HCT116 (cell line): ENCODE measurements at regions not wholly inside any gene's neighbourhood (a gene's known extent, or its start where the extent isn't known, plus 50 kb on each side); places are given as distances from the start of the nearest gene placed in this dataset.

Experiments used
- ATAC-seq: fragments of 200-7000 bp; cut with Tn5 transposase; 2 replicates; pipeline ENCODE4 v1.9.1; 2020; ENCODE audit warnings: mild to moderate bottlenecking, moderate library complexity
- BruUV-seq: library from RNA; stranded (reverse); fragments of 400-500 nt; replicated peaks from 2 replicates; lab custom pipeline; 2021; lab: Mats Ljungman, UMichigan
- CTCF ChIA-PET: fragments of 300-600 bp; sonication (Branson Sonifier 250); formaldehyde crosslinking; loops from one replicate; lab custom pipeline; 2021; ENCODE audit warnings: antibody characterized with exemption; lab: Charles Lee
- POLR2A ChIA-PET: fragments of 300-600, 350-600 bp; sonication (Branson Sonifier 250); formaldehyde crosslinking; loops from one replicate; lab custom pipeline; 2021; ENCODE audit warnings: antibody characterized with exemption; lab: Charles Lee
- RAD21 ChIA-PET, 2 experiments: fragments of 300-600 bp; sonication (Branson Sonifier 250); formaldehyde crosslinking; loops; one replicate each; lab custom pipeline; 2023; ENCODE audit warnings: low total read pairs in 2 of 2; ENCODE audit not compliant: uncharacterized antibody in 2 of 2, unreplicated experiment in 2 of 2, low non-redundant PET in 1 of 2; lab: Charles Lee
- DNase-seq: peaks from one replicate; pipeline ENCODE4 v3.0.0-alpha.2; 2010; ENCODE audit warnings: low read depth, low spot score
- H2AFZ ChIP-seq: fragments of 200-600 bp; shearing (Covaris generic), sonication (generic); 2 replicates; pipeline ENCODE4 v1.6.1; 2017; ENCODE audit warnings: low read depth, mixed run types, mixed read lengths, antibody characterized with exemption, low read length; ENCODE audit not compliant: poor library complexity, severe bottlenecking
- H3K27ac ChIP-seq: 2 replicates; pipeline ENCODE4 v1.5.1; 2012; ENCODE audit warnings: low read depth, low read length
- H3K27me3 ChIP-seq: fragments of 200-600 bp; sonication (generic); 2 replicates; pipeline ENCODE4 v1.6.1; 2016; ENCODE audit warnings: mixed run types, low read length, mixed read lengths; ENCODE audit not compliant: insufficient read depth
- H3K36me3 ChIP-seq, 2 experiments: fragments of 200-500 bp in 1 of 2; fragments of 200-600 bp in 1 of 2; sonication (Bioruptor generic) in 1 of 2; sonication (generic) in 1 of 2; 2 replicates each; pipeline versions ENCODE4 v1.5.1 to v1.6.1; 2014 to 2016; ENCODE audit warnings: low read length in 2 of 2, inconsistent platforms in 1 of 2, mixed read lengths in 1 of 2, mixed run types in 1 of 2; ENCODE audit not compliant: insufficient read depth in 2 of 2, control insufficient read depth in 1 of 2
- H3K4me1 ChIP-seq, 2 experiments: fragments of 200-600 bp in 1 of 2; sonication (generic) in 1 of 2; 2 replicates each; pipeline versions ENCODE4 v1.5.1 to v1.6.1; 2012 to 2017; ENCODE audit warnings: low read length in 2 of 2, inconsistent platforms in 1 of 2, mild to moderate bottlenecking in 1 of 2, mixed read lengths in 1 of 2, mixed run types in 1 of 2, moderate library complexity in 1 of 2; ENCODE audit not compliant: insufficient read depth in 2 of 2, control insufficient read depth in 1 of 2
- H3K4me2 ChIP-seq: fragments of 200-600 bp; sonication (generic); 2 replicates; pipeline ENCODE4 v1.6.1; 2017; ENCODE audit warnings: mixed run types, low read length, mixed read lengths
- H3K4me3 ChIP-seq, 2 experiments: fragments of 200-600 bp in 1 of 2; sonication (generic) in 1 of 2; replicated peaks in 1 of 2; 2 replicates each; pipeline ENCODE4 v1.5.1; 2011 to 2016; ENCODE audit warnings: low read length in 2 of 2, control low read depth in 1 of 2, low read depth in 1 of 2, mild to moderate bottlenecking in 1 of 2, mixed read lengths in 1 of 2, mixed run types in 1 of 2
- H3K79me2 ChIP-seq: fragments of 200-600 bp; sonication (generic); 2 replicates; pipeline ENCODE4 v1.6.1; 2017; ENCODE audit warnings: mild to moderate bottlenecking, mixed run types, low read length, moderate library complexity, mixed read lengths; ENCODE audit not compliant: insufficient read depth
- H3K9ac ChIP-seq: fragments of 200-600 bp; sonication (generic); 2 replicates; pipeline ENCODE4 v1.6.1; 2016; ENCODE audit warnings: low read length, mixed read lengths
- H3K9me2 ChIP-seq: fragments of 200-600 bp; sonication (generic), shearing (Covaris generic); 2 replicates; pipeline ENCODE4 v1.6.1; 2017; ENCODE audit warnings: mixed run types, mild to moderate bottlenecking, moderate library complexity; ENCODE audit not compliant: insufficient read depth
- H3K9me3 ChIP-seq, 2 experiments: fragments of 200-500 bp in 1 of 2; fragments of 200-600 bp in 1 of 2; sonication (Bioruptor generic) in 1 of 2; sonication (generic) in 1 of 2; 2 replicates each; pipeline ENCODE4 v1.6.1; 2014 to 2017; ENCODE audit warnings: low read length in 2 of 2, mixed read lengths in 2 of 2, inconsistent platforms in 1 of 2, low read depth in 1 of 2, mild to moderate bottlenecking in 1 of 2, mixed run types in 1 of 2, moderate library complexity in 1 of 2; ENCODE audit not compliant: control insufficient read depth in 1 of 2, insufficient read depth in 1 of 2
- H4K20me1 ChIP-seq: fragments of 200-600 bp; sonication (generic), shearing (Covaris generic); 2 replicates; pipeline ENCODE4 v1.6.1; 2017; ENCODE audit warnings: mixed run types, mild to moderate bottlenecking, moderate library complexity; ENCODE audit not compliant: insufficient read depth
- EZH2phosphoT487 ChIP-seq: fragments of 200-600 bp; IDR thresholded peaks from 2 replicates; pipeline ENCODE4 v1.6.1; 2018; ENCODE audit warnings: antibody characterized with exemption, borderline replicate concordance
- JUND ChIP-seq: IDR thresholded peaks from 2 replicates; pipeline ENCODE4 v1.6.1; 2012
- RAD21 ChIP-seq: IDR thresholded peaks from 2 replicates; pipeline ENCODE4 v1.6.1; 2012; ENCODE audit warnings: low read depth, mild to moderate bottlenecking
- SP1 ChIP-seq: IDR thresholded peaks from 2 replicates; pipeline ENCODE4 v1.6.1; 2012; ENCODE audit warnings: low read depth
- SRF ChIP-seq: IDR thresholded peaks from 2 replicates; pipeline ENCODE4 v1.6.1; 2012; ENCODE audit warnings: low read depth
- TCF7L2 ChIP-seq: IDR thresholded peaks from 2 replicates; pipeline ENCODE4 v1.7.0; 2011; ENCODE audit warnings: borderline replicate concordance, inconsistent platforms; ENCODE audit not compliant: insufficient read depth, insufficient read length; ENCODE audit errors: extremely low read depth
- YY1 ChIP-seq: IDR thresholded peaks from 2 replicates; pipeline ENCODE4 v1.6.1; 2011; ENCODE audit warnings: low read length, low read depth, moderate library complexity, mild to moderate bottlenecking; ENCODE audit not compliant: insufficient replicate concordance; ENCODE audit errors: extremely low read depth
- ZNF274 ChIP-seq: fragments of 200-500 bp; sonication (Bioruptor generic); IDR thresholded peaks from 2 replicates; pipeline ENCODE4 v1.6.1; 2014; ENCODE audit warnings: mild to moderate bottlenecking, low read depth, low read length, inconsistent platforms
- intact Hi-C: fragments of 100-400 bp; cut with micrococcal nuclease; formaldehyde crosslinking; loops from 2 replicates; pipeline ENCODE4 v1.10.0; 2022
- TF ChIP-seq, protein P1 (sequence below): IDR thresholded peaks from 2 replicates; pipeline ENCODE4 v1.6.1; 2011; ENCODE audit warnings: mild to moderate bottlenecking, low read length, moderate library complexity; ENCODE audit not compliant: insufficient replicate concordance; ENCODE audit errors: extremely low read depth
- TF ChIP-seq, protein P2 (sequence below): IDR thresholded peaks from 2 replicates; pipeline ENCODE4 v1.6.1; 2012
- TF ChIP-seq, protein P3 (sequence below): IDR thresholded peaks from 2 replicates; pipeline ENCODE4 v1.6.1; 2012; ENCODE audit warnings: low read depth
- TF ChIP-seq, protein P4 (sequence below): IDR thresholded peaks from 2 replicates; pipeline ENCODE4 v1.6.1; 2012

DNA sequence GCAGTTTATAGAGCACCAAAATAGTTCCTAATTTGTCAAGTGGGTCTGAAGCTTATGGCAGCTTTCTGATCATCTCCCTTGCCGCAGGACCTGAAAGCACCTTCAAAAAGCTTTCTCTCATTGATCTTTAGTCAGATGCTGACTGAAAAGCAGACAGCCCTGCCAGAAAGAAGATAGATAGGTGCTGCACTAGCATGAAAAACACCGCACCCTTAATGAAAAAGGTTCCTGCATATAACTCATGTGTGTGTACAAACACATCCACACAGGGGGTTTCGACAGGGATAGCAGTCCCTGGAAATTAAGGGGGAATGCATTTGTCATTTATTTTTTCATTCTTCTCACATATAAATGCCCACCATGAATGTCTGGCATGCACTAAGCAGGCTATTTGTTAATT, 361.7 kb upstream of the SNX7 start (continued):
- no peak for TF ChIP-seq SRF
- TF ChIP-seq ZNF274, result no peak
- TF ChIP-seq TCF7L2, result no peak

DNA sequence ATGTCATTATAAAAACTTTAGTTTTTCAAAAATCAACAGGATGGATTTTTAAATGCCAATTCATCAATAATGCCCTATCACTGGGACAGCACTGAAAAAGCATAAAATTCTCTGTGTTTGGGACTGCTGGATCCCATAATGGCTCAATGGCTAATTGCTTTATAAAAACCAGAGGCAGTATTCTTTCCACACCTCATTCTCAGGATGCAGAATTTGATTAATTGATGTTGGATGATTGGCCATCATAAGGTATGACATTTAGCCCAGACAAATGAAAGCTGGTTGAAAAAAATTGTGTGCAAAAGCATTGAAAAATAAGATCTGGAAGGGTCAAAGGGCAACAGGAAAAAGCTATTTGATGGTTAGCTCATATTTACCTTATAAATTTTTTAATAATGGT, 362.2 kb upstream of the SNX7 start:
- intact Hi-C loops, result no loop called here
- ChIA-PET CTCF (no interaction called here), RAD21 (no interaction called here), POLR2A (no interaction called here)
- H3K36me3 ChIP-seq, result no peaks in the 10 kb centered on the region
- BruUV-seq, result no TSS peak
- no peaks in the 10 kb centered on the region for H4K20me1 ChIP-seq
- H3K4me2 ChIP-seq, result no peak overlapping the region
- TF ChIP-seq JUND (no peak), SRF (no peak), YY1 (no peak), EZH2phosphoT487 (no peak), RAD21 (no peak), ZNF274 (no peak), SP1 (no peak)
- TF ChIP-seq, protein P1, sequence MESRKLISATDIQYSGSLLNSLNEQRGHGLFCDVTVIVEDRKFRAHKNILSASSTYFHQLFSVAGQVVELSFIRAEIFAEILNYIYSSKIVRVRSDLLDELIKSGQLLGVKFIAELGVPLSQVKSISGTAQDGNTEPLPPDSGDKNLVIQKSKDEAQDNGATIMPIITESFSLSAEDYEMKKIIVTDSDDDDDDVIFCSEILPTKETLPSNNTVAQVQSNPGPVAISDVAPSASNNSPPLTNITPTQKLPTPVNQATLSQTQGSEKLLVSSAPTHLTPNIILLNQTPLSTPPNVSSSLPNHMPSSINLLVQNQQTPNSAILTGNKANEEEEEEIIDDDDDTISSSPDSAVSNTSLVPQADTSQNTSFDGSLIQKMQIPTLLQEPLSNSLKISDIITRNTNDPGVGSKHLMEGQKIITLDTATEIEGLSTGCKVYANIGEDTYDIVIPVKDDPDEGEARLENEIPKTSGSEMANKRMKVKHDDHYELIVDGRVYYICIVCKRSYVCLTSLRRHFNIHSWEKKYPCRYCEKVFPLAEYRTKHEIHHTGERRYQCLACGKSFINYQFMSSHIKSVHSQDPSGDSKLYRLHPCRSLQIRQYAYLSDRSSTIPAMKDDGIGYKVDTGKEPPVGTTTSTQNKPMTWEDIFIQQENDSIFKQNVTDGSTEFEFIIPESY, result no peak
- TF ChIP-seq, protein P2, sequence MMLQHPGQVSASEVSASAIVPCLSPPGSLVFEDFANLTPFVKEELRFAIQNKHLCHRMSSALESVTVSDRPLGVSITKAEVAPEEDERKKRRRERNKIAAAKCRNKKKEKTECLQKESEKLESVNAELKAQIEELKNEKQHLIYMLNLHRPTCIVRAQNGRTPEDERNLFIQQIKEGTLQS, result no peak
- TF ChIP-seq, protein P3, sequence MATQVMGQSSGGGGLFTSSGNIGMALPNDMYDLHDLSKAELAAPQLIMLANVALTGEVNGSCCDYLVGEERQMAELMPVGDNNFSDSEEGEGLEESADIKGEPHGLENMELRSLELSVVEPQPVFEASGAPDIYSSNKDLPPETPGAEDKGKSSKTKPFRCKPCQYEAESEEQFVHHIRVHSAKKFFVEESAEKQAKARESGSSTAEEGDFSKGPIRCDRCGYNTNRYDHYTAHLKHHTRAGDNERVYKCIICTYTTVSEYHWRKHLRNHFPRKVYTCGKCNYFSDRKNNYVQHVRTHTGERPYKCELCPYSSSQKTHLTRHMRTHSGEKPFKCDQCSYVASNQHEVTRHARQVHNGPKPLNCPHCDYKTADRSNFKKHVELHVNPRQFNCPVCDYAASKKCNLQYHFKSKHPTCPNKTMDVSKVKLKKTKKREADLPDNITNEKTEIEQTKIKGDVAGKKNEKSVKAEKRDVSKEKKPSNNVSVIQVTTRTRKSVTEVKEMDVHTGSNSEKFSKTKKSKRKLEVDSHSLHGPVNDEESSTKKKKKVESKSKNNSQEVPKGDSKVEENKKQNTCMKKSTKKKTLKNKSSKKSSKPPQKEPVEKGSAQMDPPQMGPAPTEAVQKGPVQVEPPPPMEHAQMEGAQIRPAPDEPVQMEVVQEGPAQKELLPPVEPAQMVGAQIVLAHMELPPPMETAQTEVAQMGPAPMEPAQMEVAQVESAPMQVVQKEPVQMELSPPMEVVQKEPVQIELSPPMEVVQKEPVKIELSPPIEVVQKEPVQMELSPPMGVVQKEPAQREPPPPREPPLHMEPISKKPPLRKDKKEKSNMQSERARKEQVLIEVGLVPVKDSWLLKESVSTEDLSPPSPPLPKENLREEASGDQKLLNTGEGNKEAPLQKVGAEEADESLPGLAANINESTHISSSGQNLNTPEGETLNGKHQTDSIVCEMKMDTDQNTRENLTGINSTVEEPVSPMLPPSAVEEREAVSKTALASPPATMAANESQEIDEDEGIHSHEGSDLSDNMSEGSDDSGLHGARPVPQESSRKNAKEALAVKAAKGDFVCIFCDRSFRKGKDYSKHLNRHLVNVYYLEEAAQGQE, result no peak
- TF ChIP-seq, protein P4, sequence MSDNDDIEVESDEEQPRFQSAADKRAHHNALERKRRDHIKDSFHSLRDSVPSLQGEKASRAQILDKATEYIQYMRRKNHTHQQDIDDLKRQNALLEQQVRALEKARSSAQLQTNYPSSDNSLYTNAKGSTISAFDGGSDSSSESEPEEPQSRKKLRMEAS, result no peak
- no peak for ATAC-seq
- H3K27me3 ChIP-seq, result no peaks in the 10 kb centered on the region
- no peaks in the 10 kb centered on the region for H3K79me2 ChIP-seq
- H3K27ac ChIP-seq, result no peak overlapping the region
- no peaks in the 10 kb centered on the region for H3K9me3 ChIP-seq
- no peak overlapping the region for H2AFZ ChIP-seq
- no peaks in the 10 kb centered on the region for H3K4me1 ChIP-seq
- DNase-seq, result no peak
- no peak overlapping the region for H3K4me3 ChIP-seq
- H3K9me2 ChIP-seq, result no peaks in the 10 kb centered on the region
- H3K9ac ChIP-seq, result no peak overlapping the region
